ENCODE measurements at regions not wholly inside any gene's neighbourhood (a gene's known extent, or its start where the extent isn't known, plus 50 kb on each side); places are given as distances from the start of the nearest gene placed in this dataset.

DNA sequence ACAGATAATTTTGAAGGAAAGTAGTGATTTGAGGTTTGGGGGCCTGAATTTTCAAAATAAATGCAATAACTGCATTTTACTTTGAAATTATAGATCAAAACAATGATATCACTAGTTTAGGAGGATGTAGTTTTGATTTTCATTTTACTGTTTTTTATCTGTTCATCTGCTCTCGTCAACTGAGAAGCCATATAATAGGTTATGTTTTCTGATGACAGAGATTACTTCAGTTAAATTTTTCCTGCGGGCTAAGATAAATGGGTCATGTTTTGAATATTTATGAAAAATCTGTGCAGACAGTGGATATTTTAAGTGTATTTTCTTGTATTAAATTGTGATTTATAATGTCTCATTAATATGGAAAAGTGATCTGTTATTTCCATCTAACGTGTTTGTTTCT lies 573.4 kb downstream of the CPS1 start:
- no peak overlapping the region for H3K4me3 ChIP-seq
- no peak for DNase-seq (ENCODE audit: low spot score in 2 of 2)
- in situ Hi-C loops (cut with MboI; ENCODE audit: low sequenced_read_pairs), result no loop called here

GRCh38 chr2:211132046-211132445 lies 575.6 kb downstream of the CPS1 start:
- DNase-seq (ENCODE audit: low spot score in 2 of 2), result no peak
- no peaks in the 10 kb centered on the region for H3K36me3 ChIP-seq (replicated peaks)
- no peaks in the 10 kb centered on the region for H3K27me3 ChIP-seq (ENCODE audit: low read depth)
- no peak overlapping the region for H3K4me3 ChIP-seq
- H3K9me3 ChIP-seq, result no peaks in the 10 kb centered on the region
- no peaks in the 10 kb centered on the region for H3K4me1 ChIP-seq
- in situ Hi-C loops (cut with MboI; ENCODE audit: low sequenced_read_pairs), result no loop called here

More for the DNA sequence above, 573.4 kb downstream of the CPS1 start:
- Histone ChIP-seq H3K9me3 (no peaks in the 10 kb centered on the region), H3K27me3 (ENCODE audit: low read depth) (peaks cover 5% of the 10 kb centered on the region; the same call in 1 of the 2 replicates), H3K4me1 (no peaks in the 10 kb centered on the region), H3K36me3 (replicated peaks) (no peaks in the 10 kb centered on the region)

GRCh38 chr2:211132573-211132972 lies 576.2 kb downstream of the CPS1 start:
- Histone ChIP-seq H3K27me3 (ENCODE audit: low read depth) (no peaks in the 10 kb centered on the region), H3K4me1 (no peaks in the 10 kb centered on the region), H3K4me3 (no peak overlapping the region), H3K36me3 (replicated peaks) (no peaks in the 10 kb centered on the region), H3K9me3 (no peaks in the 10 kb centered on the region)
- in situ Hi-C loops (cut with MboI; ENCODE audit: low sequenced_read_pairs), result no loop called here
- no peak for DNase-seq (ENCODE audit: low spot score in 2 of 2)

DNA sequence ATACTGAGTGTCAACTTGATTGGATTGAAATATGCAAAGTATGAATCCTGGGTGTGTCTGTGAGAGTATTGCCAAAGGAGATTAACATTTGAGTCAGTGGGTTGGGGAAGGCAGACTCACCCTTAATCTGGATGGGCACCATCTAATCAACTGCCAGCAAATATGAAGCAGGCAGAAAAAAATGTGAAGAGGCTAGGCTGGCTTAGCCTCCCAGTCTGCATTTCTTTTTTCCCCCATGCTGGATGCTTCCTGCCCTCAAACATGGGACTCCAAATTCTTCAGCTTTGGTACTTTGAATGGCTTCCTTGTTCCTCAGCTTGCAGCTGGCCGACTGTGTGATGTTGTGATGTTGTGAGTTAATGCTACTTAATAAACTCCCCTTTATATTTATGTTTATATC lies 577.4 kb downstream of the CPS1 start:
- no peaks in the 10 kb centered on the region for H3K36me3 ChIP-seq (replicated peaks)
- in situ Hi-C loops (cut with MboI; ENCODE audit: low sequenced_read_pairs), result no loop called here
- H3K4me3 ChIP-seq, result no peak overlapping the region
- no peaks in the 10 kb centered on the region for H3K4me1 ChIP-seq
- no peaks in the 10 kb centered on the region for H3K27me3 ChIP-seq (ENCODE audit: low read depth)
- no peaks in the 10 kb centered on the region for H3K9me3 ChIP-seq
- DNase-seq (ENCODE audit: low spot score in 2 of 2), result no peak

DNA sequence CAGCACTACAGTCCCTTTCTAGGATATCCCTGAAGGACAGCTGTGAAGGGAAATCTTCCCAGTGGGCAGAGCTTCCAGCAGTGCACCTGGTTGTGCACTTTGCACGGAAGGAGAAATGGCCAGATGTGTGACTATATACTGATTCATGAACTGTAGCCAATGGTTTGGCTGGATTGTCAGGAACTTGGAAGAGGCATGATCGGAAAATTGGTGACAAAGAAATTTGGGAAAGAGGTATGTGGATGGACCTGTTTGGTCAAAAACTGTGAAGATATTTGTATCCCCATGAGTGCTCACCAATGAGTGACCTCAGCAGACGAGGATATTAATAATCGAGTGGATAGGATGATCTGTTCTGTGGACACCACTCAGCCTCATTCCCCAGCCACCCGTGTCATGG lies 582.2 kb downstream of the CPS1 start:
- in situ Hi-C loops (cut with MboI; ENCODE audit: low sequenced_read_pairs), result no loop called here
- H3K27me3 ChIP-seq (ENCODE audit: low read depth), result no peaks in the 10 kb centered on the region
- no peak overlapping the region for H3K4me3 ChIP-seq
- H3K4me1 ChIP-seq, result no peaks in the 10 kb centered on the region
- H3K9me3 ChIP-seq, result no peaks in the 10 kb centered on the region
- DNase-seq (ENCODE audit: low spot score in 2 of 2), result no peak
- no peaks in the 10 kb centered on the region for H3K36me3 ChIP-seq (replicated peaks)

GRCh38 chr2:211141646-211142045 lies 585.2 kb downstream of the CPS1 start:
- H3K9me3 ChIP-seq, result no peaks in the 10 kb centered on the region
- H3K27me3 ChIP-seq (ENCODE audit: low read depth), result no peaks in the 10 kb centered on the region
- in situ Hi-C loops (cut with MboI; ENCODE audit: low sequenced_read_pairs), result no loop called here
- no peak for DNase-seq (ENCODE audit: low spot score in 2 of 2)
- no peaks in the 10 kb centered on the region for H3K36me3 ChIP-seq (replicated peaks)
- H3K4me3 ChIP-seq, result no peak overlapping the region
- no peaks in the 10 kb centered on the region for H3K4me1 ChIP-seq

DNA sequence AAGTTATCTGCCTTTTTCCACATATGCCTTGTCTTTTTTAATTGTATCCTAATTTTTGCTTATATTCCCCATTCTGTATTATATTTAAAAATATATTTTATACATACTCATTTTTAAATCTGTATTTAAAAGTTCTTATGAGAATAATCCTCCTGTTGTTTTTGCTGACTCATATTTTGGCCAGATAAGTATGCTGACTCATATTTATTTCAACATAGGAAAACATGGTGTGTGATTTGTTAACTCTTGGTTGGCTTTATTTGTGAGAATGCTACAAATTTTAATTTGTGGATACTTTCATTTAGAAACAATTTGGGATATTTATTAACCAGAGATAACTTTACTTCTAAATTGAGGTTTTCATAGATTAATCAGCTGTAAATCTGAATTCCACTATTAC lies 587.7 kb downstream of the CPS1 start:
- in situ Hi-C loops (cut with MboI; ENCODE audit: low sequenced_read_pairs), result no loop called here
- DNase-seq (ENCODE audit: low spot score in 2 of 2), result no peak
- Histone ChIP-seq H3K9me3 (no peaks in the 10 kb centered on the region), H3K4me3 (no peak overlapping the region), H3K36me3 (replicated peaks) (no peaks in the 10 kb centered on the region), H3K27me3 (ENCODE audit: low read depth) (no peaks in the 10 kb centered on the region), H3K4me1 (no peaks in the 10 kb centered on the region)

- Histone ChIP-seq H3K4me3 (no peak overlapping the region), H3K27me3 (ENCODE audit: low read depth) (no peaks in the 10 kb centered on the region), H3K36me3 (replicated peaks) (no peaks in the 10 kb centered on the region), H3K4me1 (no peaks in the 10 kb centered on the region), H3K9me3 (no peaks in the 10 kb centered on the region)
- no peak for DNase-seq (ENCODE audit: low spot score in 2 of 2)
- in situ Hi-C loops (cut with MboI; ENCODE audit: low sequenced_read_pairs), result no loop called here
Observed at GRCh38 chr2:211144974-211145665, 588.7 kb downstream of the CPS1 start.

GRCh38 chr2:211149731-211150130 lies 593.3 kb downstream of the CPS1 start:
- in situ Hi-C loops (cut with MboI; ENCODE audit: low sequenced_read_pairs), result no loop called here
- no peaks in the 10 kb centered on the region; the same call in 1 of the 2 replicates for H3K27me3 ChIP-seq (ENCODE audit: low read depth)
- DNase-seq (ENCODE audit: low spot score in 2 of 2), result no peak
- H3K9me3 ChIP-seq, result no peaks in the 10 kb centered on the region
- no peaks in the 10 kb centered on the region for H3K36me3 ChIP-seq (replicated peaks)
- H3K4me1 ChIP-seq, result no peaks in the 10 kb centered on the region
- H3K4me3 ChIP-seq, result no peak overlapping the region

DNA sequence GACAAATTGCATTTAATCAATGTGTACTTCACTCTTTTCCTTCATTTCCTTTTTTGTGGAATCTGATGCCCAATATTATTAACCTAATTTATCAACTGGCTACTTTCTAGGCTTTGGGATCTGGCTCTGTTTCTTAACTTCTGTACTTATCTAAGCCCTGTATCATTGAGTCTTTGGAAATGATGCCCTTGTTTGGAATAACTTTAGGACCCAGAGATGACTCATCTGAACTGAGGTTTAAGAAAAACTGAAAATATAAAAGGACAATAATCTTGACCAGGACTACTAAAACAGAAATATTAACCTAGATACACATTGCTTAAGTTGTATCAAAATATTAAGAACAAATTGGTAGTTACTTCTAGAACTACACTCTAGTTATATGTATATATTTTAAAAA lies 600.8 kb downstream of the CPS1 start:
- H3K9me3 ChIP-seq, result no peaks in the 10 kb centered on the region
- in situ Hi-C loops (cut with MboI; ENCODE audit: low sequenced_read_pairs), result no loop called here
- H3K27me3 ChIP-seq (ENCODE audit: low read depth), result no peaks in the 10 kb centered on the region; the same call in 1 of the 2 replicates
- H3K4me1 ChIP-seq, result no peaks in the 10 kb centered on the region; the same call in 1 of the 2 replicates
- H3K36me3 ChIP-seq (replicated peaks), result no peaks in the 10 kb centered on the region
- no peak for DNase-seq (ENCODE audit: low spot score in 2 of 2)
- H3K4me3 ChIP-seq, result no peak overlapping the region

DNA sequence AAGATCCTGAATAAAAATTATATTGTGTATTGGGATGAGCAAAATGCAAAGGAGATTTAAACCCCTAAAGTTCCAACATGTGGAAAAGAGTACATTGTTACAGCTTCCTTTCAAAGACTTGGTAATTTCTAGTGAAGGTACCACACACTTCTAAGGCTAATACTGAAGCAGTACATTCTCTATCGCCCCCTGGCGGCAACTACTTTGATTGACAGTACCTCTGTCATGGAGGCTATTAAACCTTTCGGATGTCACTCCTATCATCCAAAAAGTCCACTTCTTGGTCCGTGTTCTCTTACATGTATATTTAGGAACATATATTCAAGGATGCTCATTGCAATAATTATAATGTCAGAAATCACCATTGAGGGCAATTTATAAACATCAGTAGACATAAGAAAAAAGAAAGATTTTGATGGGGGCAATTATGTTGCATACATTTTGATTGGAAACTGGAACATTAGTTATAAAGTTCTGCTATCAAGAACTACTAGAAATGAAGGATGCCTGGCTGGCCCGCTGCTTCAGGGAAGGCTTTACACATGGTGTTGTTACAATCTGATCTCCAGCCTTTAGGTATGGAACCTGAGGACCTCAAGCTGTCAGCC lies 601.6 kb downstream of the CPS1 start:
- no peaks in the 10 kb centered on the region for H3K27me3 ChIP-seq (ENCODE audit: low read depth)
- no peak overlapping the region for H3K4me3 ChIP-seq
- DNase-seq (ENCODE audit: low spot score in 2 of 2), result peak; percentile 53 to 87
- no peaks in the 10 kb centered on the region; the same call in 1 of the 2 replicates for H3K4me1 ChIP-seq
- in situ Hi-C loops (cut with MboI; ENCODE audit: low sequenced_read_pairs), result no loop called here
- no peaks in the 10 kb centered on the region for H3K9me3 ChIP-seq
- H3K36me3 ChIP-seq (replicated peaks), result no peaks in the 10 kb centered on the region

- in situ Hi-C loops (cut with MboI; ENCODE audit: low sequenced_read_pairs), result no loop called here
- Histone ChIP-seq H3K36me3 (replicated peaks) (no peaks in the 10 kb centered on the region), H3K27me3 (ENCODE audit: low read depth) (no peaks in the 10 kb centered on the region), H3K4me1 (no peaks in the 10 kb centered on the region; the same call in 1 of the 2 replicates), H3K4me3 (no peak overlapping the region), H3K9me3 (no peaks in the 10 kb centered on the region)
- DNase-seq (ENCODE audit: low spot score in 2 of 2), result no peak
Observed at GRCh38 chr2:211159972-211160371, 603.6 kb downstream of the CPS1 start.

DNA sequence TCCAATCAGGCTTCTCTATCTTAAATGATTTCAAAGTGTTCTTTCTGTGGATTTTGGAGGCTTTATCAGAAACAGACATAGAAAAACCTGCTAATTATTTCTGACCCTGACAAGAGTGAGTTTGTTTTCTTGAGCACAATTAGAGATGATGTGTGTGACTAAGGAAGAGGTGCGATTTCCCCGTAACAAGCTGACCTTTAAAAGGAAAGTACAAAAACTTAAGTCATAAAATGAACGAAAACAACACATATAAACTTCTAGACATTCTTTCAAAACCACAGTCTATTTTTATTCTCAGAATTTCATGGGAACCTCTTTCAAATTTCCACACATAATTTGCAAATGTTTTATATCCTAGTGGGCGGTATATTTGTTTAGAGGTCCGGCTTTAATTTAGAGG lies 604.8 kb downstream of the CPS1 start:
- no peak overlapping the region for H3K4me3 ChIP-seq
- in situ Hi-C loops (cut with MboI; ENCODE audit: low sequenced_read_pairs), result no loop called here
- DNase-seq (ENCODE audit: low spot score in 2 of 2), result no peak
- no peaks in the 10 kb centered on the region for H3K9me3 ChIP-seq
- H3K36me3 ChIP-seq (replicated peaks), result no peaks in the 10 kb centered on the region
- H3K4me1 ChIP-seq, result no peaks in the 10 kb centered on the region; the same call in 1 of the 2 replicates
- H3K27me3 ChIP-seq (ENCODE audit: low read depth), result no peaks in the 10 kb centered on the region

DNA sequence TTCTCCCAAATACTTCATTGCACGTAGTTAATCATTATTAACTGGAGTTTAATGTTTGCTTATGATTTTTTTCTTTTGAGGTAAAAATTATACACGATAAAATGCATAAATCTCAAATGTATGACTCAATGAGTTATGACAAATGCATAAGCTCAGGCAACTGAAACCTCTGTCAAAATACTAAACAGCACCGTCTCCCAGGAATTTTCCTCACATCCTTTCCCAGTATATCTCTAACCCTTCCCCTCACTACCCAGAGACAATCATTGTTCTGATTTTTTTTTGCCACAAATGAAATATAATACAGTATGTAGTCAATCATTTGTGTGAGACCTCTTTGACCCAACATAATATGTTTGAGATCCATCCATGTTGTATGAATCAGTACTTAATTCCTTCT lies 606.5 kb downstream of the CPS1 start:
- Histone ChIP-seq H3K4me1 (no peaks in the 10 kb centered on the region; the same call in 1 of the 2 replicates), H3K27me3 (ENCODE audit: low read depth) (no peaks in the 10 kb centered on the region), H3K36me3 (replicated peaks) (no peaks in the 10 kb centered on the region), H3K4me3 (no peak overlapping the region), H3K9me3 (no peaks in the 10 kb centered on the region)
- in situ Hi-C loops (cut with MboI; ENCODE audit: low sequenced_read_pairs), result no loop called here
- DNase-seq (ENCODE audit: low spot score in 2 of 2), result no peak

Data from HAP-1 (cell line).